HG02885 (cell line): ENCODE measurements at regions not wholly inside any gene's neighbourhood (a gene's known extent, or its start where the extent isn't known, plus 50 kb on each side); places are given as distances from the start of the nearest gene placed in this dataset.

Source experiments
- ATAC-seq: cut with Tn5 transposase; IDR thresholded peaks from one replicate; pipeline ENCODE4 v1.9.1; 2021; ENCODE audit warnings: mild to moderate bottlenecking; ENCODE audit not compliant: unreplicated experiment, poor library complexity

DNA sequence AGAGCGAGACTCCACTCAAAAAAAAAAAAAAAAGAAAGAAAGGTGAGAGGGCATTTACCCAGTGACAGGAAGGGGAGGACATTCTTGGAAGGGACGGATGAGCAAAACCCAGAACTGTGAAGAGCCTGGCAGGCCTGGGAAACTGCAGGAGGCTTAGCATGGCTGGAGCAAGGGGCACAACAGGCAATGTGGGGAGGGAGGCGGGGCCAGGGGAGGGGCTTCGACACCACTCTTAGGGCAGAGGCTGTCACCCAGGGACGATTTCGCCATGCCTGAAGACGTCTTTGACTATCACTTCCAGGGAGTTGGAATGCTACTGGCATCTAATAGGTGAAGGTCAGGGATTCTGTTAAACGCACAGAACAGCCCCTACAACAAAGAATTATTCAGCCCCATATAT, 184.0 kb downstream of the HUNK start:
- ATAC-seq: no peak

DNA sequence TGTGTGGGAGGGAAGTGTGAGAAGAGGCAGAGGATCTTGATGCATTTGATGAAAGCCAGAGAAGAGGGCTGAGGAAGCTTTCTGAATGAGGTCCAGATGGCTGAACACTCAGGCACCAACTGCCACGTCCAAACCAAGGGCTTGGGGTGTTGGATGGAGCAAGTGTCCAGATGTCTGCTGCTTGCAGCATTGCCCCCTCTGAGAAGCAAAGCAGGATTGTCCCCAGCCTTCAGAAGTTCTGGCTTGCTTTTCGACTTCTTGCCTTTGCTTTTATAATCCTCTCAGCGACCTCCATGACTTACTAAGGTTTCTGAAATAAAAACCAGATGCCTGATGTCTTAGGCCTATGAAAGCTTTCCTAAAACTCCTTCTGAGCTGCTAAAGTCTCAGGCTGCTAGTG, 182.5 kb downstream of the HUNK start:
- no peak for ATAC-seq
